DOHH2 (cell line): ENCODE measurements at regions not wholly inside any gene's neighbourhood (a gene's known extent, or its start where the extent isn't known, plus 50 kb on each side); places are given as distances from the start of the nearest gene placed in this dataset.
"Not testable (repeated sequence)": the region's sequence is repeated elsewhere in the genome, so short reads cannot be mapped to it uniquely, and the experiment has no call there.

Experiments
- H3F3A ChIP-seq: fragments of 200-600 bp; sonication (generic), shearing (Covaris generic); 2 replicates; pipeline ENCODE4 v1.6.0; 2016; ENCODE audit warnings: antibody characterized with exemption, mild to moderate bottlenecking; ENCODE audit not compliant: control insufficient read depth, insufficient read depth
- H3K27ac ChIP-seq: fragments of 200-600 bp; sonication (generic); 2 replicates; pipeline ENCODE4 v1.5.1; 2014; ENCODE audit warnings: low read depth, mild to moderate bottlenecking, low read length, moderate library complexity
- H3K27me3 ChIP-seq: fragments of 200-600 bp; sonication (generic); 2 replicates; pipeline ENCODE4 v1.6.1; 2014; ENCODE audit warnings: mild to moderate bottlenecking, low read length, mixed read lengths; ENCODE audit not compliant: control insufficient read depth
- H3K36me3 ChIP-seq: fragments of 200-600 bp; sonication (generic); 2 replicates; pipeline ENCODE4 v1.6.1; 2014; ENCODE audit warnings: mild to moderate bottlenecking, low read length, moderate library complexity, mixed read lengths; ENCODE audit not compliant: control insufficient read depth
- H3K4me1 ChIP-seq: fragments of 200-600 bp; sonication (generic); 2 replicates; pipeline ENCODE4 v1.6.1; 2014; ENCODE audit warnings: mild to moderate bottlenecking, low read length, mixed read lengths; ENCODE audit not compliant: control insufficient read depth
- H3K4me2 ChIP-seq: fragments of 200-600 bp; sonication (generic); 2 replicates; pipeline ENCODE4 v1.6.0; 2014; ENCODE audit warnings: mild to moderate bottlenecking, low read length, moderate library complexity
- H3K4me3 ChIP-seq: fragments of 200-600 bp; sonication (generic); 2 replicates; pipeline ENCODE4 v1.5.1; 2014; ENCODE audit warnings: mild to moderate bottlenecking, low read length, mixed read lengths
- H3K79me2 ChIP-seq: fragments of 200-600 bp; sonication (generic); 2 replicates; pipeline ENCODE4 v1.6.1; 2014; ENCODE audit warnings: mild to moderate bottlenecking, low read length, mixed read lengths; ENCODE audit not compliant: control insufficient read depth
- H3K9me2 ChIP-seq: fragments of 200-600 bp; sonication (generic); replicated peaks from 2 replicates; pipeline ENCODE4 v1.6.1; 2014; ENCODE audit warnings: mild to moderate bottlenecking, low read length, mixed read lengths; ENCODE audit not compliant: control insufficient read depth
- H3K9me3 ChIP-seq: fragments of 200-600 bp; sonication (generic); 2 replicates; pipeline ENCODE4 v1.6.1; 2014; ENCODE audit warnings: antibody characterized with exemption, low read length, mixed read lengths; ENCODE audit not compliant: control insufficient read depth, insufficient read depth
- H4K20me1 ChIP-seq: fragments of 200-600 bp; sonication (generic); 2 replicates; pipeline ENCODE4 v1.6.0; 2014; ENCODE audit warnings: low read depth, mild to moderate bottlenecking, antibody characterized with exemption, low read length, moderate library complexity; ENCODE audit not compliant: control insufficient read depth, insufficient read depth
- CTCF ChIP-seq: fragments of 200-600 bp; sonication (generic); IDR thresholded peaks from one replicate; pipeline ENCODE4 v1.5.1; 2014; ENCODE audit warnings: antibody characterized with exemption, mild to moderate bottlenecking, low read depth, low read length; ENCODE audit not compliant: poor library complexity, severe bottlenecking
- EZH2phosphoT487 ChIP-seq: fragments of 200-600 bp; sonication (generic); IDR thresholded peaks from 2 replicates; pipeline ENCODE4 v1.6.1; 2017; ENCODE audit warnings: borderline replicate concordance, mild to moderate bottlenecking, antibody characterized with exemption, low read length, moderate library complexity, mixed read lengths

GRCh38 chr11:110855191-110855590 lies 143.0 kb upstream of the ARHGAP20 start:
- no peaks in the 10 kb centered on the region for H3K9me3 ChIP-seq
- no peaks in the 10 kb centered on the region for H4K20me1 ChIP-seq
- no peak overlapping the region for H3K4me2 ChIP-seq
- 0 out of 2 replicates have a peak, but pooled peaks cover 2% of the 10 kb centered on the region for H3K4me1 ChIP-seq
- H3K79me2 ChIP-seq, result no peaks in the 10 kb centered on the region
- H3K4me3 ChIP-seq, result no peak overlapping the region
- no peaks in the 10 kb centered on the region for H3F3A ChIP-seq
- no peak overlapping the region for H3K27ac ChIP-seq
- no peak for TF ChIP-seq CTCF
- TF ChIP-seq EZH2phosphoT487, result no peak
- H3K27me3 ChIP-seq, result no peaks in the 10 kb centered on the region
- no peaks in the 10 kb centered on the region for H3K9me2 ChIP-seq
- no peaks in the 10 kb centered on the region for H3K36me3 ChIP-seq

DNA sequence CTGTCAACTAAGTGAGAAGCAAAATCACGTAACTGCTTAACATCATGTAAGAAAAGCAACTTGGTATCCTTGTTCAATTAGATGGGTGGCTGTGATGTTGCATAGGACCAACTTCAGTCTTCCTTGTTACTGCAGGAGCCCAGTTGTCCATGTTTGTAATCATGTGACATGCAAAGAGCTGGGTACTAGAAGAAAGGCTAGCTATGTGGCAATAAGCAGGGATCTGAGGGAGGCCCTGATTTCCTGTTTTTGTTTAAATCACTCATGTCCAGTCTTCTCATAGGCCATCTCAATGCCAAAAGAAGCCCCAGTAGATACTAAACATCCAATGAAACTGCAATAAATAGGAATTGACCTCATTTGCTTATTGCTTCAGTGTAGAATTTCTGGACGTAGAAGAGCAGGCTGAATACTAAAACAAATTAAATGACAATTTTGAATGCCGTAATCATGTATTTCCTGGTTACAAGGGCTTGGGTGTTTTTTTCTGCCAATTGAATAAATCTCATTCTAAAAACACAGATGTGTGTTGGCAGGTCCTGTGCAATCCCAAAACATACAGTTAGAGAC lies 140.8 kb upstream of the ARHGAP20 start:
- no peaks in the 10 kb centered on the region for H3K36me3 ChIP-seq
- H3K9me3 ChIP-seq, result no peaks in the 10 kb centered on the region
- H3F3A ChIP-seq, result no peaks in the 10 kb centered on the region
- H3K9me2 ChIP-seq, result no peaks in the 10 kb centered on the region
- TF ChIP-seq CTCF, result no peak
- TF ChIP-seq EZH2phosphoT487, result no peak
- no peaks in the 10 kb centered on the region for H3K4me1 ChIP-seq
- H3K4me2 ChIP-seq, result no peak overlapping the region
- H3K27me3 ChIP-seq, result no peaks in the 10 kb centered on the region
- no peaks in the 10 kb centered on the region for H3K79me2 ChIP-seq
- H4K20me1 ChIP-seq, result no peaks in the 10 kb centered on the region
- H3K4me3 ChIP-seq, result no peak overlapping the region
- H3K27ac ChIP-seq, result no peak overlapping the region

DNA sequence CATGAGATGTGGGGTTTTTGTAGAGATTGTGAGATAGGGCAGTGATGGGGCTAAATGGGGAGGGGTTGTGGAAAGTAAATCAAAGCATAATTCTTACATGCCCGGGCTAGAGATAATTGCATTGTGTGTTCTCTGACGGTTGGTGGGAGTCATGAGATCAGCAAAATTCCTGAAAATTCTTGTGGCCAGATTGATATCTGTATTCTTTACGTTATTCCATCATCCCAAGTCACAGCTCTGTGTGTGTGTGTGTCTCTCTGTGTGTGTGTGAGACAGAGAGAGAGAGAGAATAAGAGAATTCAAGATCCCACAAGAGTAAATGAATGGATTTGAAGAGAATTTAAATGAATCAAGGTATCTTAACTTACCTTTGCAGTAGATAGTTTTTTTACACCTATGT lies 138.6 kb upstream of the ARHGAP20 start:
- TF ChIP-seq EZH2phosphoT487 (no peak), CTCF (no peak)

DNA sequence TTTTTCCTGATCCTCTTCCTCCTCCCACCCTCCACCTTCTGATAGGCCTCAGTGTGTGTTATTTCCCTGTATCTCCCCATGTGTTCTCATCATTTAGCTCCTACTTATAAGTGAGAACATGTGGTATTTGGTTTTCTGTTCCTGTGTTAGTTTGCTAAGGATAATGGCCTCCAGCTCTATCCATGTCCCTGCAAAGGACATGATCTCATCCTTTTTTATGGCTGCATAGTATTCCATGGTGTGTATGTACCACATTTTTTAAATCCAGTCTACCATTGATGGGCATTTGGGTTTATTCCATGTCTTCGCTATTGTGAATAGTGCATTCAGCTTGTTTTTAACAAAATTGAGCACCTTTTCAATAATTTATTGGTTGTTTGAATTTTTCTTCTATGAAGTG lies 130.8 kb upstream of the ARHGAP20 start:
- H3K4me2 ChIP-seq, H3K27me3 ChIP-seq, H3K4me1 ChIP-seq, H3K9me2 ChIP-seq, H3K9me3 ChIP-seq, H3K36me3 ChIP-seq, H3K27ac ChIP-seq, H3K4me3 ChIP-seq, H3F3A ChIP-seq, H3K79me2 ChIP-seq, H4K20me1 ChIP-seq: not testable (repeated sequence)

More for the DNA sequence above, 138.6 kb upstream of the ARHGAP20 start:
- Histone ChIP-seq H3K79me2 (no peaks in the 10 kb centered on the region), H4K20me1 (no peaks in the 10 kb centered on the region), H3K4me2 (no peak overlapping the region), H3K36me3 (no peaks in the 10 kb centered on the region), H3K27ac (no peak overlapping the region), H3K27me3 (no peaks in the 10 kb centered on the region), H3K9me3 (no peaks in the 10 kb centered on the region), H3F3A (no peaks in the 10 kb centered on the region), H3K4me3 (no peak overlapping the region), H3K4me1 (no peaks in the 10 kb centered on the region), H3K9me2 (no peaks in the 10 kb centered on the region)
